ENCODE measurements at regions not wholly inside any gene's neighbourhood (a gene's known extent, or its start where the extent isn't known, plus 50 kb on each side); places are given as distances from the start of the nearest gene placed in this dataset.

- no peaks in the 10 kb centered on the region for H3K27me3 ChIP-seq (ENCODE audit: control insufficient read depth, insufficient read depth, low read length)
- H3K36me3 ChIP-seq (ENCODE audit: control insufficient read depth, insufficient read depth, low read length), result no peaks in the 10 kb centered on the region
- no peak for DNase-seq (ENCODE audit: low read depth)
- no peak overlapping the region for H3K4me3 ChIP-seq (ENCODE audit: low read depth, low read length)
- TF ChIP-seq, protein P1, sequence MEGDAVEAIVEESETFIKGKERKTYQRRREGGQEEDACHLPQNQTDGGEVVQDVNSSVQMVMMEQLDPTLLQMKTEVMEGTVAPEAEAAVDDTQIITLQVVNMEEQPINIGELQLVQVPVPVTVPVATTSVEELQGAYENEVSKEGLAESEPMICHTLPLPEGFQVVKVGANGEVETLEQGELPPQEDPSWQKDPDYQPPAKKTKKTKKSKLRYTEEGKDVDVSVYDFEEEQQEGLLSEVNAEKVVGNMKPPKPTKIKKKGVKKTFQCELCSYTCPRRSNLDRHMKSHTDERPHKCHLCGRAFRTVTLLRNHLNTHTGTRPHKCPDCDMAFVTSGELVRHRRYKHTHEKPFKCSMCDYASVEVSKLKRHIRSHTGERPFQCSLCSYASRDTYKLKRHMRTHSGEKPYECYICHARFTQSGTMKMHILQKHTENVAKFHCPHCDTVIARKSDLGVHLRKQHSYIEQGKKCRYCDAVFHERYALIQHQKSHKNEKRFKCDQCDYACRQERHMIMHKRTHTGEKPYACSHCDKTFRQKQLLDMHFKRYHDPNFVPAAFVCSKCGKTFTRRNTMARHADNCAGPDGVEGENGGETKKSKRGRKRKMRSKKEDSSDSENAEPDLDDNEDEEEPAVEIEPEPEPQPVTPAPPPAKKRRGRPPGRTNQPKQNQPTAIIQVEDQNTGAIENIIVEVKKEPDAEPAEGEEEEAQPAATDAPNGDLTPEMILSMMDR (IDR thresholded peaks at IDR 0.05; ENCODE audit: insufficient read depth, low read length, poor library complexity, severe bottlenecking), result no peak
These were observed 595.3 kb downstream of the ARAP2 start for GRCh38 chr4:35649011-35649410.

DNA sequence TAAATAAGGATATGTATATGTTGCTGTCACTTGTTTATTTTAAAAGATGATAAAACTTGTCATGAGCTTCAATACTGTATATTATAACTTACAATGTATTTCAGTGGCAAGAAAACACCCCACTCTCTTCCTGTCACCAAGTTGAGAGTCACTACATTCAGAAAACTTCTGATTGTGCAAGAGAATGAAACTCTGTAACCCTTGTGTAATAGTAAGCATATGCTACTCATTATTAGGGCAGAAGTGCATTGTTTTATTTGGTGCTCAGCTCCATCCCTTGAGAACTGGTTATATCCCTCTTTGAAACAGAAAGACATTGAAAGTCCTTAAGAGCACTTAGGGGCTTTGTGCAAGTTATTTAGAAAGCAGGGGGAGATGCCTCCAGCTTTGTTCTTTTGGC lies 594.5 kb downstream of the ARAP2 start:
- no peaks in the 10 kb centered on the region for H3K36me3 ChIP-seq (ENCODE audit: control insufficient read depth, insufficient read depth, low read length)
- no peaks in the 10 kb centered on the region for H3K27me3 ChIP-seq (ENCODE audit: control insufficient read depth, insufficient read depth, low read length)
- TF ChIP-seq, protein P1 (IDR thresholded peaks at IDR 0.05; ENCODE audit: insufficient read depth, low read length, poor library complexity, severe bottlenecking), result no peak
- no peak overlapping the region for H3K4me3 ChIP-seq (ENCODE audit: low read depth, low read length)
- no peak for DNase-seq (ENCODE audit: low read depth)

DNA sequence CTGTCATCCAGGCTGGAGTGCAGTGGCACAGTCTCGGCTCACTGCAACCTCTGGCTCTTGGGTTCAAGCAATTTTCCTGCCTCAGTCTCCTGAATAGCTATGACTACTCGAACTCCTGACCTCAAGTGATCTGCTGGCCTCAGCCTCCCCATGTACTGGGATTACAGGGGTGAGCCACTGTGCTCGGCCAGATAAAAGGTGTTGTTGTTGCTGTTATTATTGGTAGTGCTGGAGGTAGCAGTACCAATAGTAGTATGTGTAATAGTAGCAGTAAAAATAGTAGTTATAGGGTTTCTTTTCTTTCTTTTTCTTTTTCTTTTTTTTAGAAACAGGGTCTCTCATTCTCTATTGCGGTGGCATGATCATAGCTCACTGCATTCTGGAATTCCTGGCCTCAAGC lies 592.1 kb downstream of the ARAP2 start:
- DNase-seq (ENCODE audit: low read depth), result no peak
- H3K27me3 ChIP-seq (ENCODE audit: control insufficient read depth, insufficient read depth, low read length), result no peaks in the 10 kb centered on the region
- H3K36me3 ChIP-seq (ENCODE audit: control insufficient read depth, insufficient read depth, low read length), result no peaks in the 10 kb centered on the region
- H3K4me3 ChIP-seq (ENCODE audit: low read depth, low read length), result no peak overlapping the region
- TF ChIP-seq, protein P1 (IDR thresholded peaks at IDR 0.05; ENCODE audit: insufficient read depth, low read length, poor library complexity, severe bottlenecking), result no peak

- no peaks in the 10 kb centered on the region for H3K36me3 ChIP-seq (ENCODE audit: control insufficient read depth, insufficient read depth, low read length)
- no peak overlapping the region for H3K4me3 ChIP-seq (ENCODE audit: low read depth, low read length)
- TF ChIP-seq, protein P1 (IDR thresholded peaks at IDR 0.05; ENCODE audit: insufficient read depth, low read length, poor library complexity, severe bottlenecking), result no peak
- no peak for DNase-seq (ENCODE audit: low read depth)
- H3K27me3 ChIP-seq (ENCODE audit: control insufficient read depth, insufficient read depth, low read length), result no peaks in the 10 kb centered on the region
These were observed 590.9 kb downstream of the ARAP2 start for GRCh38 chr4:35653451-35653850.

DNA sequence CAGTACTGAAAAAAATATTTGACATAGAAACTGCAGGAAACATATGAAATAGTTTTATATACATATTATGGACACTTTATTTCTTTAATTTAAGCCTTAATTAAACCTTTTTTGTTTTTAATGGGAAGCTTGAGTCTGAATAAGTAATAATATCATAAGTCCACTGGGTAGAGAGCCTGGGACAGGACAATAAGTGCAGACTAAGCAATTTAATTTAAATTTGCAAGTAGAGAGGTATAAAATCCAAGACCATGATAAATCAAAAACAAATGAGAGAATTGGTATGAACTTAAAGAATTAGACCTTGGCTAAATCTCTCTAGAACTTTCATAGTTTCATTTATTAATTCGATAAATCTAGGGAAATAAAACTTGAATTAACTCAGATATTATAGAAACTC lies 571.2 kb downstream of the ARAP2 start:
- Histone ChIP-seq H3K4me3 (ENCODE audit: low read depth, low read length) (no peak overlapping the region), H3K36me3 (ENCODE audit: control insufficient read depth, insufficient read depth, low read length) (no peaks in the 10 kb centered on the region), H3K27me3 (ENCODE audit: control insufficient read depth, insufficient read depth, low read length) (no peaks in the 10 kb centered on the region)
- TF ChIP-seq, protein P1 (IDR thresholded peaks at IDR 0.05; ENCODE audit: insufficient read depth, low read length, poor library complexity, severe bottlenecking), result no peak
- DNase-seq (ENCODE audit: low read depth), result no peak

- Histone ChIP-seq H3K36me3 (ENCODE audit: control insufficient read depth, insufficient read depth, low read length) (no peaks in the 10 kb centered on the region), H3K27me3 (ENCODE audit: control insufficient read depth, insufficient read depth, low read length) (no peaks in the 10 kb centered on the region), H3K4me3 (ENCODE audit: low read depth, low read length) (no peak overlapping the region)
- no peak for DNase-seq (ENCODE audit: low read depth)
- TF ChIP-seq, protein P1 (IDR thresholded peaks at IDR 0.05; ENCODE audit: insufficient read depth, low read length, poor library complexity, severe bottlenecking), result no peak
These were observed 559.6 kb downstream of the ARAP2 start for GRCh38 chr4:35684755-35685154.

All from kidney epithelial cell (primary cell).